HepG2 (cell line): ENCODE measurements at regions not wholly inside any gene's neighbourhood (a gene's known extent, or its start where the extent isn't known, plus 50 kb on each side); places are given as distances from the start of the nearest gene placed in this dataset.

Experiments used
- ATAC-seq: fragments of 200-7000 bp; cut with Tn5 transposase; 3 replicates; pipeline ENCODE4 v1.9.1; 2020; ENCODE audit warnings: mild to moderate bottlenecking, moderate library complexity
- BruUV-seq: library from RNA; stranded (reverse); fragments of 400-500 nt; replicated peaks from 2 replicates; lab custom pipeline; 2021; lab: Mats Ljungman, UMichigan
- CTCF ChIA-PET: fragments of 300-600 bp; formaldehyde crosslinking; extraction: SDS; loops from one replicate; lab custom pipeline; 2021; ENCODE audit warnings: low total read pairs, inconsistent platforms, low intra/inter-chr PET ratio; lab: Yijun Ruan, JAX
- POLR2A ChIA-PET: fragments of 350-600 bp; sonication (Branson Sonifier 250); formaldehyde crosslinking; loops from one replicate; lab custom pipeline; 2020; ENCODE audit warnings: antibody characterized with exemption, inconsistent platforms; lab: Yijun Ruan, JAX
- DNase-seq: peaks from one replicate; pipeline ENCODE4 v3.0.0-alpha.2; 2015; ENCODE audit warnings: low spot score
- FAIRE-seq: peaks from 3 replicates; lab custom pipeline; 2011; peaks lifted over from hg19 to GRCh38; lab: Jason Lieb, UNC
- H2AFZ ChIP-seq: one replicate; pipeline ENCODE4 v1.6.1; 2011; ENCODE audit warnings: low read length, inconsistent platforms
- H3K27ac ChIP-seq: fragments of 300-600 bp; 3 replicates; pipeline ENCODE4 v1.8.0; 2011; ENCODE audit warnings: mixed run types, mild to moderate bottlenecking, mixed read lengths, low read length, inconsistent platforms; ENCODE audit not compliant: insufficient read depth; ENCODE audit errors: extremely low read length
- H3K27me3 ChIP-seq, 2 experiments: fragments of 200-600 bp in 1 of 2; 2 replicates in 1 of 2; 3 replicates in 1 of 2; pipeline versions ENCODE4 v1.6.0 to v1.8.0; 2011; ENCODE audit warnings: low read length in 2 of 2, mild to moderate bottlenecking in 2 of 2, moderate library complexity in 2 of 2, inconsistent platforms in 1 of 2; ENCODE audit not compliant: insufficient read depth in 2 of 2, control insufficient read depth in 1 of 2
- H3K36me3 ChIP-seq, 2 experiments: fragments of 200-600 bp in 1 of 2; replicated peaks in 1 of 2; 2 replicates in 1 of 2; 3 replicates in 1 of 2; pipeline versions ENCODE4 v1.5.1 to v1.8.0; 2011; ENCODE audit warnings: low read length in 2 of 2, inconsistent platforms in 1 of 2; ENCODE audit not compliant: insufficient read depth in 2 of 2, control insufficient read depth in 1 of 2
- H3K4me1 ChIP-seq: 2 replicates; pipeline ENCODE4 v1.5.1; 2012; ENCODE audit warnings: low read length, inconsistent platforms; ENCODE audit not compliant: insufficient read depth
- H3K4me2 ChIP-seq: 2 replicates; pipeline ENCODE4 v1.6.0; 2011; ENCODE audit warnings: low read depth, low read length, inconsistent platforms
- H3K4me3 ChIP-seq, 3 experiments: fragments of 200-600 bp in 1 of 3; sonication (generic), shearing (Covaris generic) in 1 of 3; replicated peaks in 1 of 3; 2 replicates each; pipeline ENCODE4 v1.5.1; 2011 to 2016; ENCODE audit warnings: low read length in 3 of 3, inconsistent platforms in 2 of 3, low read depth in 2 of 3, mild to moderate bottlenecking in 2 of 3, control low read depth in 1 of 3, mixed read lengths in 1 of 3; ENCODE audit not compliant: insufficient read depth in 1 of 3
- H3K79me2 ChIP-seq: one replicate; pipeline ENCODE4 v1.6.1; 2011; ENCODE audit warnings: low read length, inconsistent platforms; ENCODE audit not compliant: insufficient read depth
- H3K9ac ChIP-seq: 2 replicates; pipeline ENCODE4 v1.6.0; 2011; ENCODE audit warnings: mild to moderate bottlenecking, low read depth, low read length, inconsistent platforms; ENCODE audit not compliant: insufficient read depth
- H3K9me3 ChIP-seq: 2 replicates; pipeline ENCODE4 v1.5.1; 2012; ENCODE audit warnings: mild to moderate bottlenecking, low read length
- H4K20me1 ChIP-seq: 2 replicates; pipeline ENCODE4 v1.6.0; 2011; ENCODE audit warnings: inconsistent platforms, mild to moderate bottlenecking, low read length, moderate library complexity; ENCODE audit not compliant: insufficient read depth
- ADNP ChIP-seq: sonication (generic); formaldehyde crosslinking; IDR thresholded peaks from 2 replicates; pipeline ENCODE4 v1.4.0; 2020; ENCODE audit warnings: missing genetic modification reagents
- HNRNPH1 ChIP-seq: fragments of 200-400 bp; formaldehyde crosslinking; optimal IDR thresholded peaks from 2 replicates; pipeline ENCODE3; 2017; ENCODE audit warnings: mild to moderate bottlenecking, low read depth, low read length
- MAFF ChIP-seq: IDR thresholded peaks from 2 replicates; pipeline ENCODE4 v1.6.1; 2011; ENCODE audit warnings: low read depth, low read length, improper control_type of control experiment
- NFKB2 ChIP-seq: sonication (generic); formaldehyde crosslinking; IDR thresholded peaks from 2 replicates; pipeline ENCODE4 v1.4.0; 2020; ENCODE audit warnings: missing genetic modification reagents, borderline replicate concordance
- NFYC ChIP-seq: IDR thresholded peaks from 2 replicates; pipeline ENCODE4 v1.6.1; 2016; ENCODE audit warnings: missing genetic modification reagents, missing compliant biosample characterization
- REXO4 ChIP-seq: sonication (generic); formaldehyde crosslinking; IDR thresholded peaks from 2 replicates; pipeline ENCODE4 v1.8.0; 2022; ENCODE audit warnings: missing genetic modification reagents, mild to moderate bottlenecking, borderline replicate concordance
- SCMH1 ChIP-seq: sonication (generic); formaldehyde crosslinking; IDR thresholded peaks from 2 replicates; pipeline ENCODE4 v1.9.0; 2021; ENCODE audit warnings: missing genetic modification reagents, mild to moderate bottlenecking, borderline replicate concordance
- TOE1 ChIP-seq: sonication (generic); formaldehyde crosslinking; IDR thresholded peaks from 2 replicates; pipeline ENCODE4 v1.4.0; 2020; ENCODE audit warnings: mild to moderate bottlenecking, missing genetic modification reagents
- ZNF530 ChIP-seq: sonication (generic); formaldehyde crosslinking; IDR thresholded peaks from 2 replicates; pipeline ENCODE4 v1.5.0; 2020; ENCODE audit warnings: low read depth, mild to moderate bottlenecking, missing genetic modification reagents
- ZNF557 ChIP-seq: sonication (generic); formaldehyde crosslinking; IDR thresholded peaks from 2 replicates; pipeline ENCODE4 v1.4.0; 2020; ENCODE audit warnings: missing genetic modification reagents
- ZNF644 ChIP-seq: IDR thresholded peaks from 2 replicates; pipeline ENCODE4 v1.6.1; 2016; ENCODE audit warnings: low read depth
- ZNF790 ChIP-seq: sonication (generic); formaldehyde crosslinking; IDR thresholded peaks from 2 replicates; pipeline ENCODE4 v1.8.0; 2022; ENCODE audit warnings: missing genetic modification reagents, mild to moderate bottlenecking, borderline replicate concordance
- WGBS: methylation state at CpG from one replicate; pipeline ENCODE4 v1.1.6; 2017; ENCODE audit warnings: low lambda C conversion rate; 5-methylcytosine and 5-hydroxymethylcytosine counted together
- in situ Hi-C: cut with HindIII; loops from 2 replicates; pipeline ENCODE4 v1.10.0; 2017; ENCODE audit warnings: low pct_unique_long_range_greater_than_20kb; ENCODE audit not compliant: extremely low pct_ligation_motif_present
- intact Hi-C: fragments of 100-400 bp; cut with micrococcal nuclease; formaldehyde crosslinking; loops from one replicate; pipeline ENCODE4 v1.10.0; 2022; ENCODE audit not compliant: unreplicated experiment
- TF ChIP-seq, protein P1 (sequence below): sonication (generic); formaldehyde crosslinking; IDR thresholded peaks from 2 replicates; pipeline ENCODE4 v1.4.0; 2020; ENCODE audit warnings: mild to moderate bottlenecking, missing genetic modification reagents
- TF ChIP-seq, protein P2 (sequence below): sonication (generic); formaldehyde crosslinking; IDR thresholded peaks from 2 replicates; pipeline ENCODE4 v1.9.0; 2021; ENCODE audit warnings: missing genetic modification reagents, mild to moderate bottlenecking, borderline replicate concordance
- TF ChIP-seq, protein P3 (sequence below): sonication (generic); formaldehyde crosslinking; IDR thresholded peaks from 2 replicates; pipeline ENCODE4 v1.4.0; 2020; ENCODE audit warnings: missing genetic modification reagents
- TF ChIP-seq, protein P4 (sequence below): sonication (generic); formaldehyde crosslinking; IDR thresholded peaks from 2 replicates; pipeline ENCODE4 v1.4.0; 2020; ENCODE audit warnings: missing genetic modification reagents
- TF ChIP-seq, protein P5 (sequence below): sonication (generic); formaldehyde crosslinking; IDR thresholded peaks from 2 replicates; pipeline ENCODE4 v1.5.0; 2020; ENCODE audit warnings: mild to moderate bottlenecking, missing genetic modification reagents, borderline replicate concordance

DNA sequence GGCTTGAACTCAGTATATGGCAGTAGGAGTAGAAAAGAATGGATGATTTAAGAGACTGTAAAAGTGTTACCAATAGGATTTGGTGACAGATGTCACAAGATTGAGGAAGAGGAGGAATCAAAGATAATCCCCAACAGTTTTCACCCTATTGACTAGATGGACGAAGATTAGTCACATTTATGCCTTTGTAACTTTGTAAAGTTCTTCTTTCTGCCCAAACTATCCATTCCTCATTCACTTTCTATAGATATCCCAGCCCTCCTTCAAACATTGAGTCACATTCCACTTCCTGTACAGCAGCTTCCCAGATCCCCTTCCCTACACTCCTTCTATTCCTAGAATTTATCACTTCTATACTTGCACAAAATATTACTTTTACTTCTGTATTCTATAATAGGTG lies 207.9 kb downstream of the BTG1 start:
- Histone ChIP-seq H3K4me1 (no peaks in the 10 kb centered on the region), H3K27me3 (no peaks in the 10 kb centered on the region), H3K4me2 (no peak overlapping the region)
- POLR2A ChIA-PET = no interaction called here
- no peak for TF ChIP-seq HNRNPH1
- no peak for TF ChIP-seq ZNF557
- TF ChIP-seq, protein P1, sequence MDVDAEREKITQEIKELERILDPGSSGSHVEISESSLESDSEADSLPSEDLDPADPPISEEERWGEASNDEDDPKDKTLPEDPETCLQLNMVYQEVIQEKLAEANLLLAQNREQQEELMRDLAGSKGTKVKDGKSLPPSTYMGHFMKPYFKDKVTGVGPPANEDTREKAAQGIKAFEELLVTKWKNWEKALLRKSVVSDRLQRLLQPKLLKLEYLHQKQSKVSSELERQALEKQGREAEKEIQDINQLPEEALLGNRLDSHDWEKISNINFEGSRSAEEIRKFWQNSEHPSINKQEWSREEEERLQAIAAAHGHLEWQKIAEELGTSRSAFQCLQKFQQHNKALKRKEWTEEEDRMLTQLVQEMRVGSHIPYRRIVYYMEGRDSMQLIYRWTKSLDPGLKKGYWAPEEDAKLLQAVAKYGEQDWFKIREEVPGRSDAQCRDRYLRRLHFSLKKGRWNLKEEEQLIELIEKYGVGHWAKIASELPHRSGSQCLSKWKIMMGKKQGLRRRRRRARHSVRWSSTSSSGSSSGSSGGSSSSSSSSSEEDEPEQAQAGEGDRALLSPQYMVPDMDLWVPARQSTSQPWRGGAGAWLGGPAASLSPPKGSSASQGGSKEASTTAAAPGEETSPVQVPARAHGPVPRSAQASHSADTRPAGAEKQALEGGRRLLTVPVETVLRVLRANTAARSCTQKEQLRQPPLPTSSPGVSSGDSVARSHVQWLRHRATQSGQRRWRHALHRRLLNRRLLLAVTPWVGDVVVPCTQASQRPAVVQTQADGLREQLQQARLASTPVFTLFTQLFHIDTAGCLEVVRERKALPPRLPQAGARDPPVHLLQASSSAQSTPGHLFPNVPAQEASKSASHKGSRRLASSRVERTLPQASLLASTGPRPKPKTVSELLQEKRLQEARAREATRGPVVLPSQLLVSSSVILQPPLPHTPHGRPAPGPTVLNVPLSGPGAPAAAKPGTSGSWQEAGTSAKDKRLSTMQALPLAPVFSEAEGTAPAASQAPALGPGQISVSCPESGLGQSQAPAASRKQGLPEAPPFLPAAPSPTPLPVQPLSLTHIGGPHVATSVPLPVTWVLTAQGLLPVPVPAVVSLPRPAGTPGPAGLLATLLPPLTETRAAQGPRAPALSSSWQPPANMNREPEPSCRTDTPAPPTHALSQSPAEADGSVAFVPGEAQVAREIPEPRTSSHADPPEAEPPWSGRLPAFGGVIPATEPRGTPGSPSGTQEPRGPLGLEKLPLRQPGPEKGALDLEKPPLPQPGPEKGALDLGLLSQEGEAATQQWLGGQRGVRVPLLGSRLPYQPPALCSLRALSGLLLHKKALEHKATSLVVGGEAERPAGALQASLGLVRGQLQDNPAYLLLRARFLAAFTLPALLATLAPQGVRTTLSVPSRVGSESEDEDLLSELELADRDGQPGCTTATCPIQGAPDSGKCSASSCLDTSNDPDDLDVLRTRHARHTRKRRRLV (CRISPR knock-in tag) = no peak
- TF ChIP-seq, protein P2, sequence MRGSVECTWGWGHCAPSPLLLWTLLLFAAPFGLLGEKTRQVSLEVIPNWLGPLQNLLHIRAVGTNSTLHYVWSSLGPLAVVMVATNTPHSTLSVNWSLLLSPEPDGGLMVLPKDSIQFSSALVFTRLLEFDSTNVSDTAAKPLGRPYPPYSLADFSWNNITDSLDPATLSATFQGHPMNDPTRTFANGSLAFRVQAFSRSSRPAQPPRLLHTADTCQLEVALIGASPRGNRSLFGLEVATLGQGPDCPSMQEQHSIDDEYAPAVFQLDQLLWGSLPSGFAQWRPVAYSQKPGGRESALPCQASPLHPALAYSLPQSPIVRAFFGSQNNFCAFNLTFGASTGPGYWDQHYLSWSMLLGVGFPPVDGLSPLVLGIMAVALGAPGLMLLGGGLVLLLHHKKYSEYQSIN (CRISPR knock-in tag) = no peak
- TF ChIP-seq, protein P3, sequence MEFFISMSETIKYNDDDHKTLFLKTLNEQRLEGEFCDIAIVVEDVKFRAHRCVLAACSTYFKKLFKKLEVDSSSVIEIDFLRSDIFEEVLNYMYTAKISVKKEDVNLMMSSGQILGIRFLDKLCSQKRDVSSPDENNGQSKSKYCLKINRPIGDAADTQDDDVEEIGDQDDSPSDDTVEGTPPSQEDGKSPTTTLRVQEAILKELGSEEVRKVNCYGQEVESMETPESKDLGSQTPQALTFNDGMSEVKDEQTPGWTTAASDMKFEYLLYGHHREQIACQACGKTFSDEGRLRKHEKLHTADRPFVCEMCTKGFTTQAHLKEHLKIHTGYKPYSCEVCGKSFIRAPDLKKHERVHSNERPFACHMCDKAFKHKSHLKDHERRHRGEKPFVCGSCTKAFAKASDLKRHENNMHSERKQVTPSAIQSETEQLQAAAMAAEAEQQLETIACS = no peak
- TF ChIP-seq ZNF644 (CRISPR knock-in tag) = no peak
- TF ChIP-seq, protein P4, sequence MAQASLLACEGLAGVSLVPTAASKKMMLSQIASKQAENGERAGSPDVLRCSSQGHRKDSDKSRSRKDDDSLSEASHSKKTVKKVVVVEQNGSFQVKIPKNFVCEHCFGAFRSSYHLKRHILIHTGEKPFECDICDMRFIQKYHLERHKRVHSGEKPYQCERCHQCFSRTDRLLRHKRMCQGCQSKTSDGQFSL (CRISPR knock-in tag) = no peak
- TF ChIP-seq ZNF790 (CRISPR knock-in tag) = no peak
- no peak for TF ChIP-seq ADNP
- no peak for TF ChIP-seq NFKB2 (CRISPR knock-in tag)
- no peak for TF ChIP-seq TOE1
- no peak for TF ChIP-seq SCMH1 (CRISPR knock-in tag)
- TF ChIP-seq NFYC (CRISPR knock-in tag) = no peak
- no peak for TF ChIP-seq MAFF
- TF ChIP-seq, protein P5, sequence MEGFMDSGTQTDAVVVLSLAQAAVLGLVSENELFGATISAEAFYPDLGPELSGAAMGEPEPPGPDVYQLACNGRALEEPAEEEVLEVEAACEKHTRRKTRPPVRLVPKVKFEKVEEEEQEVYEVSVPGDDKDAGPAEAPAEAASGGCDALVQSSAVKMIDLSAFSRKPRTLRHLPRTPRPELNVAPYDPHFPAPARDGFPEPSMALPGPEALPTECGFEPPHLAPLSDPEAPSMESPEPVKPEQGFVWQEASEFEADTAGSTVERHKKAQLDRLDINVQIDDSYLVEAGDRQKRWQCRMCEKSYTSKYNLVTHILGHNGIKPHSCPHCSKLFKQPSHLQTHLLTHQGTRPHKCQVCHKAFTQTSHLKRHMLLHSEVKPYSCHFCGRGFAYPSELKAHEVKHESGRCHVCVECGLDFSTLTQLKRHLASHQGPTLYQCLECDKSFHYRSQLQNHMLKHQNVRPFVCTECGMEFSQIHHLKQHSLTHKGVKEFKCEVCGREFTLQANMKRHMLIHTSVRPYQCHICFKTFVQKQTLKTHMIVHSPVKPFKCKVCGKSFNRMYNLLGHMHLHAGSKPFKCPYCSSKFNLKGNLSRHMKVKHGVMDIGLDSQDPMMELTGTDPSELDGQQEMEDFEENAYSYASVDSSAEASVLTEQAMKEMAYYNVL = no peak
- TF ChIP-seq REXO4 (CRISPR knock-in tag) = no peak
- no peak for TF ChIP-seq ZNF530 (CRISPR knock-in tag)
- TF ChIP-seq, all 625 proteins: peak for 0
- no peak for ATAC-seq
- no TSS peak for BruUV-seq
- no peak overlapping the region for H3K27ac ChIP-seq
- no peak for DNase-seq
- no peaks in the 10 kb centered on the region for H3K79me2 ChIP-seq
- in situ Hi-C loops (no loop called here), intact Hi-C loops (loop anchor here (10.0 kb wide), 1 partner anchor 207 kb away; the partner anchor contains the start of gene BTG1)
- no peaks in the 10 kb centered on the region for H3K9me3 ChIP-seq
- WGBS = 7% methylated on average over 1 of the region's 1 CpG
- H3K36me3 ChIP-seq = no peaks in the 10 kb centered on the region
- no peak overlapping the region for H3K9ac ChIP-seq
- no peaks in the 10 kb centered on the region for H4K20me1 ChIP-seq
- no peak overlapping the region for H3K4me3 ChIP-seq
- no peak overlapping the region for H2AFZ ChIP-seq
- FAIRE-seq = no peak
- CTCF ChIA-PET = no interaction called here
